Activated CD4-positive, alpha-beta T cell treated with anti-CD3 and anti-CD28 coated beads, Interleukin-2, Interleukin-6, amounts not matched to agents 100 ng/mL and 50 ng/mL, durations not matched to agents 16 hours and 8 hours (primary cell): ENCODE measurements at regions not wholly inside any gene's neighbourhood (a gene's known extent, or its start where the extent isn't known, plus 50 kb on each side); places are given as distances from the start of the nearest gene placed in this dataset.
"Not testable (repeated sequence)": the region's sequence is repeated elsewhere in the genome, so short reads cannot be mapped to it uniquely, and the experiment has no call there.

Experiments
- DNase-seq: peaks from one replicate; pipeline ENCODE4 v3.0.0-alpha.2; 2020

- no peak for DNase-seq
Observed at GRCh38 chr1:73034271-73034670, 751.9 kb upstream of the NEGR1 start.

GRCh38 chr1:73033640-73034039, 751.3 kb upstream of the NEGR1 start:
- DNase-seq: no peak

- no peak for DNase-seq
Observed at GRCh38 chr1:73029571-73029970, 747.2 kb upstream of the NEGR1 start.

- no peak for DNase-seq
Observed at GRCh38 chr1:73026114-73026513, 743.8 kb upstream of the NEGR1 start.

- no peak for DNase-seq
Observed at GRCh38 chr1:73009938-73010337, 727.6 kb upstream of the NEGR1 start.

GRCh38 chr1:73009311-73009710, 727.0 kb upstream of the NEGR1 start:
- no peak for DNase-seq

- DNase-seq: no peak
Observed at GRCh38 chr1:72997624-72998023, 715.3 kb upstream of the NEGR1 start.

- DNase-seq: no peak
Observed at GRCh38 chr1:72997041-72997440, 714.7 kb upstream of the NEGR1 start.

GRCh38 chr1:72987871-72988270, 705.5 kb upstream of the NEGR1 start:
- not testable (repeated sequence) for DNase-seq

- no peak for DNase-seq
Observed at GRCh38 chr1:72986591-72987290, 704.4 kb upstream of the NEGR1 start.

GRCh38 chr1:72985024-72985423, 702.7 kb upstream of the NEGR1 start:
- DNase-seq: not testable (repeated sequence)

- DNase-seq: not testable (repeated sequence)
Observed at GRCh38 chr1:72983011-72983410, 700.7 kb upstream of the NEGR1 start.

- DNase-seq: no peak
Observed at GRCh38 chr1:72969461-72969860, 687.1 kb upstream of the NEGR1 start.

GRCh38 chr1:72954943-72955342, 672.6 kb upstream of the NEGR1 start:
- no peak for DNase-seq

- DNase-seq: not testable (repeated sequence)
Observed at GRCh38 chr1:72950900-72951299, 668.6 kb upstream of the NEGR1 start.

- DNase-seq: no peak
Observed at GRCh38 chr1:72946903-72947499, 664.7 kb upstream of the NEGR1 start.

GRCh38 chr1:72942008-72942407, 659.7 kb upstream of the NEGR1 start:
- no peak for DNase-seq

- DNase-seq: no peak
Observed at GRCh38 chr1:72938408-72938807, 656.1 kb upstream of the NEGR1 start.

GRCh38 chr1:72937905-72938304, 655.6 kb upstream of the NEGR1 start:
- DNase-seq: no peak

GRCh38 chr1:72936942-72937341, 654.6 kb upstream of the NEGR1 start:
- DNase-seq: no peak

GRCh38 chr1:72936151-72936740, 653.9 kb upstream of the NEGR1 start:
- DNase-seq: no peak

GRCh38 chr1:72932025-72932424, 649.7 kb upstream of the NEGR1 start:
- no peak for DNase-seq

- DNase-seq: no peak
Observed at GRCh38 chr1:72930528-72930927, 648.2 kb upstream of the NEGR1 start.

GRCh38 chr1:72918940-72919339, 636.6 kb upstream of the NEGR1 start:
- no peak for DNase-seq

GRCh38 chr1:72917920-72918319, 635.6 kb upstream of the NEGR1 start:
- no peak for DNase-seq
